Endothelial cell of umbilical vein (primary cell): ENCODE measurements at regions not wholly inside any gene's neighbourhood (a gene's known extent, or its start where the extent isn't known, plus 50 kb on each side); places are given as distances from the start of the nearest gene placed in this dataset.

ENCODE experiments used
- BruUV-seq: library from RNA; stranded (reverse); fragments of 400-500 nt; replicated peaks from 2 replicates; lab custom pipeline; 2021; lab: Mats Ljungman, UMichigan
- CTCF ChIA-PET: fragments of 300-600, 350-600 bp; sonication (Branson Sonifier 250); formaldehyde crosslinking; loops from one replicate; lab custom pipeline; 2021; ENCODE audit warnings: antibody characterized with exemption, inconsistent platforms; lab: Charles Lee
- POLR2A ChIA-PET: fragments of 300-600, 350-600 bp; sonication (Branson Sonifier 250); formaldehyde crosslinking; loops from one replicate; lab custom pipeline; 2021; ENCODE audit warnings: antibody characterized with exemption, inconsistent platforms; lab: Charles Lee
- DNase-seq: peaks from one replicate; pipeline ENCODE4 v3.0.0-alpha.2; 2011; ENCODE audit warnings: low read depth, low spot score
- FAIRE-seq: peaks from 2 replicates; lab custom pipeline; 2011; peaks lifted over from hg19 to GRCh38; lab: Jason Lieb, UNC
- H2AFZ ChIP-seq: 2 replicates; pipeline ENCODE4 v1.6.0; 2012; ENCODE audit warnings: low read depth, low read length, control low read depth, inconsistent platforms
- H3K27ac ChIP-seq: 2 replicates; pipeline ENCODE4 v1.5.1; 2011; ENCODE audit warnings: low read depth, mild to moderate bottlenecking, control low read depth, low read length, moderate library complexity; ENCODE audit not compliant: insufficient read depth
- H3K27me3 ChIP-seq, 2 experiments: 2 replicates each; pipeline versions ENCODE4 v1.6.0 to v1.6.1; 2011; ENCODE audit warnings: low read length in 2 of 2, mixed read lengths in 1 of 2; ENCODE audit not compliant: control insufficient read depth in 2 of 2, insufficient read depth in 2 of 2
- H3K36me3 ChIP-seq, 2 experiments: 2 replicates in 1 of 2; 3 replicates in 1 of 2; pipeline ENCODE4 v1.5.1; 2011; ENCODE audit warnings: low read length in 2 of 2, mild to moderate bottlenecking in 1 of 2, moderate library complexity in 1 of 2; ENCODE audit not compliant: control insufficient read depth in 2 of 2, insufficient read depth in 2 of 2; ENCODE audit errors: extremely low read depth in 1 of 2
- H3K4me1 ChIP-seq: 3 replicates; pipeline ENCODE4 v1.5.1; 2011; ENCODE audit warnings: mild to moderate bottlenecking, low read length; ENCODE audit not compliant: control insufficient read depth, insufficient read depth; ENCODE audit errors: extremely low read depth
- H3K4me2 ChIP-seq: 2 replicates; pipeline ENCODE4 v1.6.1; 2011; ENCODE audit warnings: low read length, control low read depth, mixed read lengths; ENCODE audit not compliant: insufficient read depth
- H3K4me3 ChIP-seq, 3 experiments: fragments of 200-600 bp in 1 of 3; sonication (generic), shearing (Covaris generic) in 1 of 3; replicated peaks in 1 of 3; 2 replicates each; pipeline ENCODE4 v1.5.1; 2011 to 2016; ENCODE audit warnings: control low read depth in 3 of 3, low read length in 3 of 3, mild to moderate bottlenecking in 2 of 3, inconsistent platforms in 1 of 3, low read depth in 1 of 3, moderate library complexity in 1 of 3; ENCODE audit not compliant: insufficient read depth in 1 of 3
- H3K79me2 ChIP-seq: 2 replicates; pipeline ENCODE4 v1.6.0; 2012; ENCODE audit warnings: low read length, inconsistent platforms; ENCODE audit not compliant: control insufficient read depth, insufficient read depth
- H3K9ac ChIP-seq: replicated peaks from 2 replicates; pipeline ENCODE3; 2011; ENCODE audit warnings: low read length, control low read depth; ENCODE audit not compliant: insufficient read depth; ENCODE audit errors: extremely low read depth
- H3K9me1 ChIP-seq: replicated peaks from 3 replicates; pipeline ENCODE4 v1.6.0; 2011; ENCODE audit warnings: mild to moderate bottlenecking, low read length; ENCODE audit not compliant: control insufficient read depth, insufficient read depth; ENCODE audit errors: extremely low read depth
- H3K9me3 ChIP-seq: replicated peaks from 2 replicates; pipeline ENCODE4 v1.5.1; 2012; ENCODE audit warnings: low read length, inconsistent platforms; ENCODE audit not compliant: control insufficient read depth, insufficient read depth
- H4K20me1 ChIP-seq: replicated peaks from 2 replicates; pipeline ENCODE3; 2011; ENCODE audit warnings: mild to moderate bottlenecking, low read length; ENCODE audit not compliant: control insufficient read depth, insufficient read depth; ENCODE audit errors: extremely low read depth
- EZH2 ChIP-seq: IDR thresholded peaks from 2 replicates; pipeline ENCODE4 v1.6.1; 2012; ENCODE audit warnings: borderline replicate concordance, low read depth, mild to moderate bottlenecking, moderate library complexity, low read length, inconsistent platforms; ENCODE audit not compliant: severe bottlenecking
- FOS ChIP-seq: IDR thresholded peaks from 2 replicates; pipeline ENCODE4 v1.6.1; 2011; ENCODE audit warnings: mild to moderate bottlenecking, low read length, moderate library complexity, borderline replicate concordance; ENCODE audit not compliant: insufficient read depth
- GATA2 ChIP-seq: IDR thresholded peaks from 2 replicates; pipeline ENCODE4 v1.7.0; 2011; ENCODE audit warnings: low read depth, mild to moderate bottlenecking, moderate library complexity, mixed read lengths, low read length; ENCODE audit not compliant: insufficient read length, insufficient read depth
- JUN ChIP-seq: IDR thresholded peaks from 2 replicates; pipeline ENCODE4 v1.6.1; 2011; ENCODE audit warnings: borderline replicate concordance, low read depth; ENCODE audit not compliant: insufficient read length, insufficient read depth
- MYC ChIP-seq: IDR thresholded peaks from one replicate; pipeline ENCODE4 v1.6.1; 2011; ENCODE audit warnings: mild to moderate bottlenecking, low read depth, low read length
- POLR2A ChIP-seq: IDR thresholded peaks from 2 replicates; pipeline ENCODE4 v1.6.1; 2012; ENCODE audit warnings: low read depth, mild to moderate bottlenecking, control low read depth, low read length
- POLR2AphosphoS5 ChIP-seq: IDR thresholded peaks from 2 replicates; pipeline ENCODE4 v1.6.1; 2012; ENCODE audit warnings: low read depth, mild to moderate bottlenecking, control low read depth, low read length, moderate library complexity; ENCODE audit not compliant: insufficient read depth
- dilution Hi-C: fragments of 300-500 bp; cut with MboI; formaldehyde crosslinking; loops from one replicate; pipeline ENCODE4 v1.15.0; 2019; ENCODE audit warnings: low sequenced_read_pairs; ENCODE audit not compliant: extremely low pct_ligation_motif_present
- intact Hi-C: fragments of 100-400 bp; cut with micrococcal nuclease; formaldehyde crosslinking; loops from one replicate; pipeline ENCODE4 v1.10.0; 2022
- TF ChIP-seq, protein P1 (sequence below), 2 donors: IDR thresholded peaks; 1 replicate in 1 of 2; 2 replicates in 1 of 2; pipeline ENCODE4 v1.5.1; 2011; ENCODE audit warnings: low read length in 2 of 2, mild to moderate bottlenecking in 2 of 2, moderate library complexity in 2 of 2, control low read depth in 1 of 2, inconsistent platforms in 1 of 2, low read depth in 1 of 2; ENCODE audit not compliant: insufficient read depth in 1 of 2; ENCODE audit errors: extremely low read depth in 1 of 2
- TF ChIP-seq, protein P2 (sequence below): IDR thresholded peaks from 2 replicates; pipeline ENCODE4 v1.6.1; 2011; ENCODE audit not compliant: insufficient read depth, insufficient read length

DNA sequence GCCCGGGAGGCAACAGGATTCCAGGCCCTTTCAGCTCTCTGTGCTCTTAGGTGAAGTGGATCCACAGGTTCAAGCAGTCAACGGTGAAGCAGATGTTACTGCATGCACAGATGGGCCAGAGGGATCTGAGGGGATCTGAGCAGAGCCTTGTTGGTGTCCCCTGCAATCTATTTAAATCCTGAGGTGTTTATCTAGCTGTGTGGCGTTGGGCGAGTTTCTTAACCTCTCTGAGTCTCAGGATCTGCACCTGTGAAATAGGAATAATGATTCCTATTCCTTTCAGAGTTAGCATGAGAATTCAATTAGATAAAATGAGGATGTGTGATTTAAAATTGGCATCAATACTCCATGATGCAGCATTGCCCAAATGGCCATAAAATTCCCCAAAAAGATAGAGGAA is 237.3 kb upstream of the CDH5 start:
- Histone ChIP-seq H3K9me3 (no peaks in the 10 kb centered on the region), H3K9ac (no peak overlapping the region), H3K9me1 (no peaks in the 10 kb centered on the region), H3K36me3 (no peaks in the 10 kb centered on the region), H3K79me2 (no peaks in the 10 kb centered on the region), H3K27ac (no peak overlapping the region), H2AFZ (no peak overlapping the region), H3K4me1 (no peaks in the 10 kb centered on the region), H3K4me3 (no peak overlapping the region), H3K4me2 (no peak overlapping the region), H4K20me1 (no peaks in the 10 kb centered on the region), H3K27me3 (peaks cover 21 to 27% of the 10 kb centered on the region in 2 experiments)
- intact Hi-C loops, result no loop called here
- ChIA-PET CTCF (no interaction called here), POLR2A (no interaction called here)
- BruUV-seq, result no TSS peak
- FAIRE-seq (no peak), DNase-seq (no peak)
- TF ChIP-seq FOS (no peak), JUN (no peak), GATA2 (no peak), POLR2A (no peak), EZH2 (no peak), POLR2AphosphoS5 (no peak), MYC (no peak)
- TF ChIP-seq, protein P1, sequence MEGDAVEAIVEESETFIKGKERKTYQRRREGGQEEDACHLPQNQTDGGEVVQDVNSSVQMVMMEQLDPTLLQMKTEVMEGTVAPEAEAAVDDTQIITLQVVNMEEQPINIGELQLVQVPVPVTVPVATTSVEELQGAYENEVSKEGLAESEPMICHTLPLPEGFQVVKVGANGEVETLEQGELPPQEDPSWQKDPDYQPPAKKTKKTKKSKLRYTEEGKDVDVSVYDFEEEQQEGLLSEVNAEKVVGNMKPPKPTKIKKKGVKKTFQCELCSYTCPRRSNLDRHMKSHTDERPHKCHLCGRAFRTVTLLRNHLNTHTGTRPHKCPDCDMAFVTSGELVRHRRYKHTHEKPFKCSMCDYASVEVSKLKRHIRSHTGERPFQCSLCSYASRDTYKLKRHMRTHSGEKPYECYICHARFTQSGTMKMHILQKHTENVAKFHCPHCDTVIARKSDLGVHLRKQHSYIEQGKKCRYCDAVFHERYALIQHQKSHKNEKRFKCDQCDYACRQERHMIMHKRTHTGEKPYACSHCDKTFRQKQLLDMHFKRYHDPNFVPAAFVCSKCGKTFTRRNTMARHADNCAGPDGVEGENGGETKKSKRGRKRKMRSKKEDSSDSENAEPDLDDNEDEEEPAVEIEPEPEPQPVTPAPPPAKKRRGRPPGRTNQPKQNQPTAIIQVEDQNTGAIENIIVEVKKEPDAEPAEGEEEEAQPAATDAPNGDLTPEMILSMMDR (IDR thresholded peaks at IDR 0.05; ENCODE audit: extremely low read depth in 1 of 2, insufficient read depth in 1 of 2, low read depth in 1 of 2, low read length in 2 of 2), result no peak
- TF ChIP-seq, protein P2, sequence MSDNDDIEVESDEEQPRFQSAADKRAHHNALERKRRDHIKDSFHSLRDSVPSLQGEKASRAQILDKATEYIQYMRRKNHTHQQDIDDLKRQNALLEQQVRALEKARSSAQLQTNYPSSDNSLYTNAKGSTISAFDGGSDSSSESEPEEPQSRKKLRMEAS, result no peak
- dilution Hi-C loops, result no loop called here
